B cell (primary cell): ENCODE measurements at regions not wholly inside any gene's neighbourhood (a gene's known extent, or its start where the extent isn't known, plus 50 kb on each side); places are given as distances from the start of the nearest gene placed in this dataset.

ENCODE experiments used
- EZH2 ChIP-seq: IDR thresholded peaks from 2 replicates; pipeline ENCODE4 v1.6.1; 2012; ENCODE audit warnings: borderline replicate concordance, low read depth, mild to moderate bottlenecking, moderate library complexity, low read length; ENCODE audit not compliant: insufficient read depth, poor library complexity, severe bottlenecking
- TF ChIP-seq, protein P1 (sequence below): fragments of 200-600 bp; IDR thresholded peaks from one replicate; pipeline ENCODE4 v1.8.0; 2022; ENCODE audit warnings: antibody characterized with exemption, mild to moderate bottlenecking

DNA sequence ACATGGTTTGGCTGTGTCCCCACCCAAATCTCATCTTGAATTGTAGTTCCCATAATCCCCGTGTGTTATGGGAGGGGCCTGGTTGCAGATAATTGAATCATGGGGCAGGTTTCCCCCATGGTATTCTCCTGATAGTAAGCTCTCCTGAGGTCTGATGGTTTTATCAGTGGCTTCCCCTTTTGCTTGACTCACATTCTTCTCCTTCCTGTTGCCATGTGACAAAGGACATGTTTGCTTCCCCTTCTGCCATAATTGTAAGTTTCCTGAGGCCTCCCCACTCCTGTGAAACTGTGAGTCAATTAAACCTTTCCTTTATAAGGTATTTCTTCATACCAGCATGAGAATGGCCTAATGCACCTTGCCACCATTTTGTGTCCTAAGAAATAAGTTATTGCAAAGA is 415.0 kb downstream of the COL11A1 start:
- TF ChIP-seq, protein P1, sequence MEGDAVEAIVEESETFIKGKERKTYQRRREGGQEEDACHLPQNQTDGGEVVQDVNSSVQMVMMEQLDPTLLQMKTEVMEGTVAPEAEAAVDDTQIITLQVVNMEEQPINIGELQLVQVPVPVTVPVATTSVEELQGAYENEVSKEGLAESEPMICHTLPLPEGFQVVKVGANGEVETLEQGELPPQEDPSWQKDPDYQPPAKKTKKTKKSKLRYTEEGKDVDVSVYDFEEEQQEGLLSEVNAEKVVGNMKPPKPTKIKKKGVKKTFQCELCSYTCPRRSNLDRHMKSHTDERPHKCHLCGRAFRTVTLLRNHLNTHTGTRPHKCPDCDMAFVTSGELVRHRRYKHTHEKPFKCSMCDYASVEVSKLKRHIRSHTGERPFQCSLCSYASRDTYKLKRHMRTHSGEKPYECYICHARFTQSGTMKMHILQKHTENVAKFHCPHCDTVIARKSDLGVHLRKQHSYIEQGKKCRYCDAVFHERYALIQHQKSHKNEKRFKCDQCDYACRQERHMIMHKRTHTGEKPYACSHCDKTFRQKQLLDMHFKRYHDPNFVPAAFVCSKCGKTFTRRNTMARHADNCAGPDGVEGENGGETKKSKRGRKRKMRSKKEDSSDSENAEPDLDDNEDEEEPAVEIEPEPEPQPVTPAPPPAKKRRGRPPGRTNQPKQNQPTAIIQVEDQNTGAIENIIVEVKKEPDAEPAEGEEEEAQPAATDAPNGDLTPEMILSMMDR, result no peak
- TF ChIP-seq EZH2, result no peak
